ENCODE measurements at regions not wholly inside any gene's neighbourhood (a gene's known extent, or its start where the extent isn't known, plus 50 kb on each side); places are given as distances from the start of the nearest gene placed in this dataset.

DNA sequence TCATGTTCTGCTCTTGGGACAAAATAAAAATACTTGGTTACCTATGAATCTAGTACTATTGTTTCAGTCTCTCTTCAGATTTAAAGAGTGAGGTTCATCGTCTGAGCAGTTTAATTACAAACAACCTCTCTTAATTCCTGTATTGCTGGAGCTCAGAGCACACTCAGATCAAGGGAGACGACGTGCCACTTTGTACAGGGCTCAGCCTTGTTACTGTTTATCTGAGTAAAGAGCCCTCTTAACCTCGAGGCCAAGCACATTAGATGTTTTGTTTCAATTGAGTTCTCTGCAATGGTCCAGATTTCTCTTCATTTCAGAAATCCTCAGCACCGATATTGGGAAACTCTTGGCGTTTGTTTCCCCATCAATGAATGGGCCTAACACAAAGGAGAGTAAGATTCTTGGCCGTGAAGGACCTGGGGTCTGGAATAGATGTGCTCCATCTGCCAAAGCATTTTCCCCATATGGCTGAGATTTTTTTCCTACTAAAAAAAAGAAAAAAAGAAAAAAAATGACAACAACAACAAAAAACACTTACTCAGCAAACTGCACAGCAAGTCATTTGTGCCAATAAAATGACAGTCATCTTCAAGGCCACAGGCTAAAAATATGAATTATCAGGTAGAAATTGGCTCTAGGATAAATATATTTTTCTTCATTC, 82.6 kb upstream of the CCN6 start:
- TF ChIP-seq, protein P1, sequence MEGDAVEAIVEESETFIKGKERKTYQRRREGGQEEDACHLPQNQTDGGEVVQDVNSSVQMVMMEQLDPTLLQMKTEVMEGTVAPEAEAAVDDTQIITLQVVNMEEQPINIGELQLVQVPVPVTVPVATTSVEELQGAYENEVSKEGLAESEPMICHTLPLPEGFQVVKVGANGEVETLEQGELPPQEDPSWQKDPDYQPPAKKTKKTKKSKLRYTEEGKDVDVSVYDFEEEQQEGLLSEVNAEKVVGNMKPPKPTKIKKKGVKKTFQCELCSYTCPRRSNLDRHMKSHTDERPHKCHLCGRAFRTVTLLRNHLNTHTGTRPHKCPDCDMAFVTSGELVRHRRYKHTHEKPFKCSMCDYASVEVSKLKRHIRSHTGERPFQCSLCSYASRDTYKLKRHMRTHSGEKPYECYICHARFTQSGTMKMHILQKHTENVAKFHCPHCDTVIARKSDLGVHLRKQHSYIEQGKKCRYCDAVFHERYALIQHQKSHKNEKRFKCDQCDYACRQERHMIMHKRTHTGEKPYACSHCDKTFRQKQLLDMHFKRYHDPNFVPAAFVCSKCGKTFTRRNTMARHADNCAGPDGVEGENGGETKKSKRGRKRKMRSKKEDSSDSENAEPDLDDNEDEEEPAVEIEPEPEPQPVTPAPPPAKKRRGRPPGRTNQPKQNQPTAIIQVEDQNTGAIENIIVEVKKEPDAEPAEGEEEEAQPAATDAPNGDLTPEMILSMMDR (IDR thresholded peaks at IDR 0.05; ENCODE audit: low read depth, low read length, missing control alignments) = no peak
- DNase-seq (ENCODE audit: low read depth) = no peak
- no peak overlapping the region for H3K4me3 ChIP-seq (ENCODE audit: low read depth, low read length)
- in situ Hi-C loops (cut with HindIII; ENCODE audit: low sequenced_read_pairs) = no loop called here

DNA sequence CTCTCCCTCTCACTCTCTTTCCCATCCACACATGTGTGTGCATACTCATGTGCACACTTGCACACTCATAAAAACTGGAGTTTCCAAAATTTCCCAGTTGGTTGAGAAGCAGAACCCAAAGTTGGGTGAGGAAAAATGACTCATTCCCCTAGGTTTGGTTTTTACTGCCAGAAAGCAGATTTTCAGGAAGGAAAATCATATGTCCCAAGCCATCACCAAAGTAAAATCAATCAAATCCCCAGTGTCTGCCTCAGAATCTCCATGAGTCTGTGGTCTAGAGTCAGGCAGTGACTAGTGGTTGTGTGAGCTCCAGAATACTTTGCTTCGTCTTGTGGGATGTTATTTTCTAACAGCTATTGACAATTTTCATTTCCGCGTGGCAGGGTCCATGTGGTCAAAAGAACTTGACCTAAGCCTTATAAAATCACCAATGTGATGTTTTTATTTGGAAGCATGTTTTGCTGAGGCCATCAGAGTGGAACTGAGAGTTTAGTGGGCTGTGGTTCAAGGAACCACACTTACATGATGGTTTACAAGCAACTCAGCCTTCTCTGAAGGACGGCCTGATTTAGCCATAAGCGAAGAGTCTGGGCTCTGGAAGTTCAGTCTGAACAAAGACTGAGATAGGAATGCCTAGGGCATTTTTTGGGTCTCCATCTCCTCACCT, 81.9 kb upstream of the CCN6 start:
- no peak for DNase-seq (ENCODE audit: low read depth)
- TF ChIP-seq, protein P1 (IDR thresholded peaks at IDR 0.05; ENCODE audit: low read depth, low read length, missing control alignments) = no peak
- H3K4me3 ChIP-seq (ENCODE audit: low read depth, low read length) = no peak overlapping the region
- in situ Hi-C loops (cut with HindIII; ENCODE audit: low sequenced_read_pairs) = no loop called here

DNA sequence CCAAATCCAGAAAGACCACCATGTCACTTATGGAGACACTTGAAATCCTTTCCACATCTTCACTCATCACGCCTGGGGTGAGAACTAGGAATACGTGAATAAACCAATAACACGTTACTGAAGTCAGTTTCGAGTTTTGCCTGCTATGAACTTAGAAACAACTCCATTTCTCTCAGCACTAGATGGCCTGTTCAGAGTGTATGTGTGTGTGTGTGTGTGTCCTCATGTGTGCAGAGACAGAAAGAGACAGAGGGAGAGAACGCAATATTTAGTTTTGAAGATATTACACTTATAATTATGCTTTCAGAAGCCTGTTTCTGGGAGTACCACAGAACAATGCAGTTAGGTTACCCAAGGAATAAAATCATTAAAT, 81.2 kb upstream of the CCN6 start:
- DNase-seq (ENCODE audit: low read depth) = no peak
- no peak overlapping the region for H3K4me3 ChIP-seq (ENCODE audit: low read depth, low read length)
- in situ Hi-C loops (cut with HindIII; ENCODE audit: low sequenced_read_pairs) = no loop called here
- TF ChIP-seq, protein P1 (IDR thresholded peaks at IDR 0.05; ENCODE audit: low read depth, low read length, missing control alignments) = no peak

DNA sequence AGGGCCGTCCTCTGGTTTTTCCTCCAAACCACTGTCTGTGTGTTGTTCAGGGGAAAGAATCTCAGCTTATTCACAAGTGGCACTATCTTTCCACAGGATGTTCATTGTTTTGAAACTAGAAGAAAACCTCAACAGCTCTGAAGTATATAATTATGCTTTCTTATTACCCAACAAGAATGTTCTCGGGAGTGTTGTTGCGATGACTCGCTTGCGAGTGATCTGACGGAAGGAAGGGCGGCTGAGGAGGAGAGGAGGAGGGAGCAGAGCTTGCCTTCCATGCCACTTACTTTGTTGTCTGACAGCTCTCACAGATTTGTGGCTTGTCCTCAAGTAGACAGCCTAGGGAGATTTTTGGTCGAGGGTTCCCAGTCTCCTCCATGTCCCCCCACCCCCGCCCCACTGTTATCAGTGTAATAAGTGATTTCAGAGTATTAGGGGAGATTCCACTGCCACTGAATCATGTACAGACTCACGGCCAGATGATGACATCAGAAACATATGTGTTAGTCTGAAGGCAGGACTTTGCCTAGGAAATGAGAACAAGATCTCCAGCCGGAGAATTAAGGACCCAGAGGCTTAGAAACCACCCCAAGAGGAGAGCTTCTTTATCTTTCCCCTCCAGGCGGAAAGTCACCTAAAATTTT, 80.7 kb upstream of the CCN6 start:
- TF ChIP-seq, protein P1 (IDR thresholded peaks at IDR 0.05; ENCODE audit: low read depth, low read length, missing control alignments) = no peak
- in situ Hi-C loops (cut with HindIII; ENCODE audit: low sequenced_read_pairs) = no loop called here
- DNase-seq (ENCODE audit: low read depth) = peak; percentile 89
- H3K4me3 ChIP-seq (ENCODE audit: low read depth, low read length) = peak overlapping the region; percentile 10

DNA sequence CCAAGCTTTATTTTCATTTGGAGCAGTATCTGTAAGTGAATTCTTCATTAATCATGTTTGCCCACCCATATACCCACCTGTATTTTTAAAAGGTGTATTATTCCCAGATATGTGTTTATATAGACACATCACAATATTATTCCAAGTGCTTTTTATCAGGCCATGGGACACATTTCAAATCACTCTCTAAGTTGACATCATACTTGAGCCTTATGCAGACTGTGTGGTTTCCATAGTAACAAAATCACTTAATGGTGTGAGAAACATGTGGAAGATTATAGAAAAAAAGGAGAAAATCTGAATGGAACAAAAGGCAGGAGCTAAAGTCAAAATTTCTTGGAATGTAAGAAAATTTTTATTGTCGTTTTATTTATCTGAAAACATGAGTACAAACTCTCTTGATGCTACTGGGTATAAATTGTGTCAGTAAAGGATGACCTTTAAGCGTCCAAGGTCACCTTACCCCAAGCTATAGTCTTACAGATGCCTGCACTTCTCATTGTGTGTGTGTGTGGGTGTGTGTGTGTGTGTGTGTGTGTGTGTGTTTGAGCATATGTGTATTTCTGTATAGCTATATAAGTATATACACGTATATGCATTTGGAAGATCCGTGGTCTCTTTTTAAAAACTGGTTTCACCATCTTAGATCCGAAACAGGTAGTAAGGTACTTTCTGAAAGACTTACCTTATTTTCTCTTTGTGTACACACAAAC, 79.8 kb upstream of the CCN6 start:
- TF ChIP-seq, protein P1 (IDR thresholded peaks at IDR 0.05; ENCODE audit: low read depth, low read length, missing control alignments) = no peak
- in situ Hi-C loops (cut with HindIII; ENCODE audit: low sequenced_read_pairs) = no loop called here
- H3K4me3 ChIP-seq (ENCODE audit: low read depth, low read length) = no peak overlapping the region
- DNase-seq (ENCODE audit: low read depth) = no peak

DNA sequence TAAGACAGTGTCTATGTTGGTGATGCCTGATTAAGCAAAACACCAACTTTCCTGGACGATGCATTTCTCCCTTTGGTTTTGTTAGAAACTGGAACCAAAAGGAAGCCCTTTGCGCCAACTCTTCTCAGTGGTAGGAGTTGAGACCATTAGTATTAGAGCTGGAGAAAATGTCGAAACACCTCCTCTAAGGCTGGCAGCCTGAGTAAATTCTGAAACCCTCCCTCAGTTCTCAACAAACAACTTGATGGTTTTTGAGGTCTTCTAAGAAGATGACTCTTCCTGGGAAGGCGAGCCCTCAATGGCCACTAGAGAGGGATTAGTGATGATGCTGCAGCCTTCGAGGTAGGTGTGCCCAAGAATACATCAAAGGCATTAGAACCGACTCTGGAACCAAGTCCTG, 78.4 kb upstream of the CCN6 start:
- in situ Hi-C loops (cut with HindIII; ENCODE audit: low sequenced_read_pairs) = no loop called here
- no peak overlapping the region for H3K4me3 ChIP-seq (ENCODE audit: low read depth, low read length)
- DNase-seq (ENCODE audit: low read depth) = no peak
- TF ChIP-seq, protein P1 (IDR thresholded peaks at IDR 0.05; ENCODE audit: low read depth, low read length, missing control alignments) = no peak
